ENCODE measurements at regions not wholly inside any gene's neighbourhood (a gene's known extent, or its start where the extent isn't known, plus 50 kb on each side); places are given as distances from the start of the nearest gene placed in this dataset.

DNA sequence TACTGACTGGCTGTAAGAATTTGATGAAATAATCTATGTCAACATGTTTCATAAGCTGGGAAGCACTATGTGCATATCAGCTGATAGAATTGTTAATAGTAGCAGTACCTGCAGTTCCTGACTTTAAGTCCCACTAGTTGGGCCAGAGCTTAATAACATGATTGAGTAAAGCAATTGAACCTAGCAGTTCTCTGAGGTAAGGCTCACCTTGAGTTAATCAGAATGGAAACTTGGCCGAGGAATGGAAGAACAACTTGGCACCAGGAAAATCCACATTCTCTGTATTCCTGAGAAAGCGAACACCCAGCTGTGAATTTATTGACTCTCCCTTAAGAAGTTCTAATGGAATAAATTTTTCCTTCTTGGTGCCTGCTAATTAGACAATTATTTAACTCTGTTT, 262.6 kb downstream of the IGSF11 start:
- H3K4me1 ChIP-seq (replicated peaks): no peaks in the 10 kb centered on the region
- H3K9me3 ChIP-seq: no peaks in the 10 kb centered on the region
- no peaks in the 10 kb centered on the region for H3K36me3 ChIP-seq
- H3K27me3 ChIP-seq (replicated peaks; ENCODE audit: insufficient read depth): no peaks in the 10 kb centered on the region
- 52% methylated on average over 2 of the region's 2 CpGs for WGBS
- H3K4me3 ChIP-seq: no peak overlapping the region
- intact Hi-C loops (cut with DNase I): no loop called here
- TF ChIP-seq, protein P1, sequence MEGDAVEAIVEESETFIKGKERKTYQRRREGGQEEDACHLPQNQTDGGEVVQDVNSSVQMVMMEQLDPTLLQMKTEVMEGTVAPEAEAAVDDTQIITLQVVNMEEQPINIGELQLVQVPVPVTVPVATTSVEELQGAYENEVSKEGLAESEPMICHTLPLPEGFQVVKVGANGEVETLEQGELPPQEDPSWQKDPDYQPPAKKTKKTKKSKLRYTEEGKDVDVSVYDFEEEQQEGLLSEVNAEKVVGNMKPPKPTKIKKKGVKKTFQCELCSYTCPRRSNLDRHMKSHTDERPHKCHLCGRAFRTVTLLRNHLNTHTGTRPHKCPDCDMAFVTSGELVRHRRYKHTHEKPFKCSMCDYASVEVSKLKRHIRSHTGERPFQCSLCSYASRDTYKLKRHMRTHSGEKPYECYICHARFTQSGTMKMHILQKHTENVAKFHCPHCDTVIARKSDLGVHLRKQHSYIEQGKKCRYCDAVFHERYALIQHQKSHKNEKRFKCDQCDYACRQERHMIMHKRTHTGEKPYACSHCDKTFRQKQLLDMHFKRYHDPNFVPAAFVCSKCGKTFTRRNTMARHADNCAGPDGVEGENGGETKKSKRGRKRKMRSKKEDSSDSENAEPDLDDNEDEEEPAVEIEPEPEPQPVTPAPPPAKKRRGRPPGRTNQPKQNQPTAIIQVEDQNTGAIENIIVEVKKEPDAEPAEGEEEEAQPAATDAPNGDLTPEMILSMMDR (IDR thresholded peaks at IDR 0.05): no peak
- no peak for TF ChIP-seq POLR2AphosphoS5 (IDR thresholded peaks at IDR 0.05)
- TF ChIP-seq POLR2A (IDR thresholded peaks at IDR 0.05): no peak
- no peak overlapping the region for H3K27ac ChIP-seq
- no peak for DNase-seq (ENCODE audit: low spot score)

DNA sequence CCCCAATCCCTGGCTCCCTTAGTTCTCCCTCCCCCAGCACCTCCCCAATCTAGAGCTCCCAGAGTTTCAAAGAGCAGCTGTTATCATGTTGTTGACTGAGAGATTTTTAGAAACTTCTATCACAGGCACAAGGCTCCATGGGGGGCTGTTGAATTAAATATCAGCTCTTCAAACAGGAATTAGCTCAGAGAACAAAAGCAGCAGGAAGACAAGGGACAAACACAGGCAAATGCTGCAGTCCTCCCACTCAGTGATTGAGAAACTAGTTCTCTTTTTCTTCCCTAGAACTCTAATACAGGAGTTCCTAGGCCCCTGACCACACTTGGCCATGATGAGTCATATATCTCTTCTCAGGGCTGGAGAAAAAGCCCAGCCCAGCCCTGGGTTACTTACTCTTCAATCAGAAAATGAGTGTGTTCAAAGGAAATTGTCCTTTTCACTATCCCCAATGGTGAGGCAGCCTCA, 262.1 kb downstream of the IGSF11 start:
- Histone ChIP-seq H3K4me3 (no peak overlapping the region), H3K27ac (no peak overlapping the region), H3K9me3 (no peaks in the 10 kb centered on the region), H3K27me3 (replicated peaks; ENCODE audit: insufficient read depth) (no peaks in the 10 kb centered on the region), H3K36me3 (no peaks in the 10 kb centered on the region), H3K4me1 (replicated peaks) (no peaks in the 10 kb centered on the region)
- TF ChIP-seq POLR2A (IDR thresholded peaks at IDR 0.05) (no peak), POLR2AphosphoS5 (IDR thresholded peaks at IDR 0.05) (no peak)
- TF ChIP-seq, protein P1 (IDR thresholded peaks at IDR 0.05): no peak
- DNase-seq (ENCODE audit: low spot score): no peak
- intact Hi-C loops (cut with DNase I): no loop called here

DNA sequence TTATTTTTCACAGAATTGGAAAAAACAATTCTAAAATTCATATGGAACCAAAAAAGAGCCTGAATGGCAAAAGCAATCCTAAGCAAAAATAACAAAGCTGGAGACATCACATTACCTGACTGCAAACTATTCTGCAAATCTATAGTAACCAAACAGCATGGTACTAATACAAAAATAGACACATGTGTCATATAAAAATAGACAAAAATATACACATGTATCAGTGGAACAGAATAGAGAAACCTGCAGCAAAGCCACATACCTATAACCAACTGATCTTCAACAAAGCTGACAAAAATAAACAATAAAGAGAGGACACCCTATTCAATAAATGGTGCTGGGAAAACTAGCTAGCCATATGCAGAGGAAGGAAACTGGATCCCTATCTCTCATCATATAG, 259.6 kb downstream of the IGSF11 start:
- Histone ChIP-seq H3K27ac (no peak overlapping the region), H3K4me3 (no peak overlapping the region), H3K36me3 (no peaks in the 10 kb centered on the region), H3K9me3 (no peaks in the 10 kb centered on the region), H3K4me1 (replicated peaks) (no peaks in the 10 kb centered on the region), H3K27me3 (replicated peaks; ENCODE audit: insufficient read depth) (no peaks in the 10 kb centered on the region)
- no peak for TF ChIP-seq POLR2AphosphoS5 (IDR thresholded peaks at IDR 0.05)
- no peak for DNase-seq (ENCODE audit: low spot score)
- intact Hi-C loops (cut with DNase I): no loop called here

DNA sequence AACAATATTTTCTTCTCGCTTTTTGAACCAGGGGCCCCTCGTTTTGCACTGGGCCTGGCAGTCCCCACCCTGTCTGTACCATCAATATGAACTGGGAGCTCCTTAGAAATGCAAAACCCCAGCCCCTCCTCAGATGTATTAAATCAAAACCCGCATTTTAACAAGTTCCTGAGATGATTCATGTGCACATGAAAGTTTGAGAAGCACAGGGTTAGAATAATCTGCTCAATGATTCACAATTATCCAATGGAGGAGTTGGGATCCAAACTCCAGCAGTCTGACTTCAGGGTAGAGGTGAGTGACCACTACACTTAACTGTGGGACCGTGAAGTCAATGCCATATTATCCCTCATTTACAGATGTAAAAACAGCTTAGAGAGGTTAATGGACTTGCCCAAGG, 256.4 kb downstream of the IGSF11 start:
- no peak overlapping the region for H3K27ac ChIP-seq
- TF ChIP-seq POLR2AphosphoS5 (IDR thresholded peaks at IDR 0.05): no peak
- TF ChIP-seq, protein P1 (IDR thresholded peaks at IDR 0.05): no peak
- TF ChIP-seq POLR2A (IDR thresholded peaks at IDR 0.05): no peak
- H3K4me1 ChIP-seq (replicated peaks): no peaks in the 10 kb centered on the region
- intact Hi-C loops (cut with DNase I): no loop called here
- H3K36me3 ChIP-seq: no peaks in the 10 kb centered on the region
- no peaks in the 10 kb centered on the region for H3K9me3 ChIP-seq
- H3K4me3 ChIP-seq: no peak overlapping the region
- H3K27me3 ChIP-seq (replicated peaks; ENCODE audit: insufficient read depth): no peaks in the 10 kb centered on the region
- 77% methylated on average over 4 of the region's 4 CpGs for WGBS
- no peak for DNase-seq (ENCODE audit: low spot score)

DNA sequence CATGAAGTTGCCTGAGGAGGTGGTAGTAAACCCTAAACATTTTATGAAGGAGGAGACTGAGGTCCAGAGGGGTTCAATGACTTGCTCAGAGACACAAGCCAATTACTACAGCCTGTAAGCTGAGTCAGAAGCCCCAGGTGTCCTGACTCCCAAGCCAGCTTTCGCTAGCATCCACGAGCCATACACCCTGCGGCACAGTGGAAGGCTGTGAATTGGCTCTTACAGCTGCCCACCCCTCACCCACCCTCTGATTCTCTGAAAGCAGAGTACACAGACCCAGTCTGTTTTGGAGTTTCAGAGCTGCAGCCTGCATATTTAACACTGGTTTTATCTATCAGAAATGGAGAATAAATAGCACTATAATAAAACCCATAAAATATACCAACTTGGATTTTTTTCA, 253.4 kb downstream of the IGSF11 start:
- Histone ChIP-seq H3K4me3 (no peak overlapping the region), H3K9me3 (no peaks in the 10 kb centered on the region), H3K4me1 (replicated peaks) (no peaks in the 10 kb centered on the region), H3K27ac (no peak overlapping the region), H3K36me3 (no peaks in the 10 kb centered on the region), H3K27me3 (replicated peaks; ENCODE audit: insufficient read depth) (no peaks in the 10 kb centered on the region)
- intact Hi-C loops (cut with DNase I): no loop called here
- no peak for TF ChIP-seq POLR2AphosphoS5 (IDR thresholded peaks at IDR 0.05)
- no peak for TF ChIP-seq POLR2A (IDR thresholded peaks at IDR 0.05)
- TF ChIP-seq, protein P1 (IDR thresholded peaks at IDR 0.05): no peak
- WGBS: 78% methylated on average over 3 of the region's 3 CpGs
- no peak for DNase-seq (ENCODE audit: low spot score)

All from prostate gland (tissue), 2 donors.